Activated CD4-positive, alpha-beta memory T cell treated with anti-CD3 and anti-CD28 coated beads, Interleukin-2, amount 10 ng/mL, durations not matched to agents 7 days and 5 days (primary cell): ENCODE measurements at regions not wholly inside any gene's neighbourhood (a gene's known extent, or its start where the extent isn't known, plus 50 kb on each side); places are given as distances from the start of the nearest gene placed in this dataset.

Source experiments
- CTCF ChIA-PET: fragments of 350-600 bp; sonication (Branson Sonifier 250); formaldehyde crosslinking; loops from one replicate; lab custom pipeline; 2021; ENCODE audit warnings: antibody characterized with exemption, inconsistent platforms; lab: Charles Lee
- POLR2A ChIA-PET: fragments of 350-600 bp; sonication (Branson Sonifier 250); formaldehyde crosslinking; loops from one replicate; lab custom pipeline; 2021; ENCODE audit warnings: antibody characterized with exemption; lab: Charles Lee
- DNase-seq: peaks from one replicate; pipeline ENCODE4 v3.0.0-alpha.2; 2020
- H3K27ac Mint-ChIP-seq: one replicate; pipeline ENCODE4 v1.8.0; 2021; ENCODE audit warnings: mild to moderate bottlenecking, mixed read lengths
- H3K27me3 Mint-ChIP-seq: one replicate; pipeline ENCODE4 v1.8.0; 2021; ENCODE audit warnings: mixed read lengths
- H3K36me3 Mint-ChIP-seq: one replicate; pipeline ENCODE4 v1.8.0; 2021; ENCODE audit warnings: low read depth, mixed read lengths
- H3K4me1 Mint-ChIP-seq: one replicate; pipeline ENCODE4 v1.8.0; 2021; ENCODE audit warnings: mixed read lengths
- H3K4me3 Mint-ChIP-seq: one replicate; pipeline ENCODE4 v1.8.0; 2021; ENCODE audit warnings: mild to moderate bottlenecking, mixed read lengths
- H3K9me3 Mint-ChIP-seq: one replicate; pipeline ENCODE4 v1.8.0; 2021; ENCODE audit warnings: mixed read lengths

- DNase-seq: no peak
- Mint-ChIP-seq H3K27ac (no peak overlapping the region), H3K9me3 (peaks cover 8% of the 10 kb centered on the region), H3K4me3 (no peak overlapping the region), H3K36me3 (no peaks in the 10 kb centered on the region), H3K27me3 (no peaks in the 10 kb centered on the region), H3K4me1 (no peaks in the 10 kb centered on the region)
- ChIA-PET CTCF (no interaction called here), POLR2A (no interaction called here)
Observed at GRCh38 chr5:2441495-2442180, 309.8 kb downstream of the IRX2 start.

- Mint-ChIP-seq H3K4me1 (no peaks in the 10 kb centered on the region), H3K4me3 (no peak overlapping the region), H3K27ac (no peak overlapping the region), H3K36me3 (no peaks in the 10 kb centered on the region), H3K27me3 (no peaks in the 10 kb centered on the region), H3K9me3 (peaks cover 6% of the 10 kb centered on the region)
- POLR2A ChIA-PET: no interaction called here
- DNase-seq: no peak
- CTCF ChIA-PET: no interaction called here
Observed at GRCh38 chr5:2439608-2440007, 311.9 kb downstream of the IRX2 start.

GRCh38 chr5:2433086-2433485 lies 318.4 kb downstream of the IRX2 start:
- CTCF ChIA-PET: interaction anchor here (0.7 kb wide), 1 partner anchor 832 kb away, joined by 3 read pairs; no protein-coding TSS in a partner anchor
- Mint-ChIP-seq H3K27me3 (no peaks in the 10 kb centered on the region), H3K36me3 (no peaks in the 10 kb centered on the region), H3K4me3 (no peak overlapping the region), H3K9me3 (peaks cover 8% of the 10 kb centered on the region), H3K27ac (no peak overlapping the region), H3K4me1 (no peaks in the 10 kb centered on the region)
- no peak for DNase-seq
- POLR2A ChIA-PET: no interaction called here

- Mint-ChIP-seq H3K27me3 (no peaks in the 10 kb centered on the region), H3K4me3 (no peak overlapping the region), H3K9me3 (peaks cover 8% of the 10 kb centered on the region), H3K27ac (no peak overlapping the region), H3K4me1 (no peaks in the 10 kb centered on the region), H3K36me3 (no peaks in the 10 kb centered on the region)
- POLR2A ChIA-PET: no interaction called here
- DNase-seq: no peak
- CTCF ChIA-PET: interaction anchor here (0.7 kb wide), 1 partner anchor 832 kb away, joined by 3 read pairs; no protein-coding TSS in a partner anchor
Observed at GRCh38 chr5:2432076-2432920, 319.2 kb downstream of the IRX2 start.

GRCh38 chr5:2430606-2431005 lies 320.9 kb downstream of the IRX2 start:
- H3K4me1 Mint-ChIP-seq: no peaks in the 10 kb centered on the region
- DNase-seq: no peak
- H3K27ac Mint-ChIP-seq: no peak overlapping the region
- H3K36me3 Mint-ChIP-seq: no peaks in the 10 kb centered on the region
- H3K9me3 Mint-ChIP-seq: peaks cover 10% of the 10 kb centered on the region
- no peaks in the 10 kb centered on the region for H3K27me3 Mint-ChIP-seq
- no peak overlapping the region for H3K4me3 Mint-ChIP-seq
- POLR2A ChIA-PET: no interaction called here
- CTCF ChIA-PET: no interaction called here

GRCh38 chr5:2427983-2428382 lies 323.5 kb downstream of the IRX2 start:
- CTCF ChIA-PET: no interaction called here

GRCh38 chr5:2423634-2424033 lies 327.8 kb downstream of the IRX2 start:
- H3K27me3 Mint-ChIP-seq: no peaks in the 10 kb centered on the region
- no peaks in the 10 kb centered on the region for H3K36me3 Mint-ChIP-seq
- ChIA-PET POLR2A (no interaction called here), CTCF (no interaction called here)
- no peak for DNase-seq
- no peak overlapping the region for H3K4me3 Mint-ChIP-seq
- no peak overlapping the region for H3K27ac Mint-ChIP-seq
- peaks cover 2% of the 10 kb centered on the region for H3K9me3 Mint-ChIP-seq
- H3K4me1 Mint-ChIP-seq: no peaks in the 10 kb centered on the region

More at GRCh38 chr5:2427983-2428382, 323.5 kb downstream of the IRX2 start:
- no peaks in the 10 kb centered on the region for H3K4me1 Mint-ChIP-seq
- POLR2A ChIA-PET: no interaction called here
- H3K36me3 Mint-ChIP-seq: no peaks in the 10 kb centered on the region
- no peak overlapping the region for H3K27ac Mint-ChIP-seq
- H3K9me3 Mint-ChIP-seq: peaks cover 10% of the 10 kb centered on the region
- H3K4me3 Mint-ChIP-seq: no peak overlapping the region
- no peaks in the 10 kb centered on the region for H3K27me3 Mint-ChIP-seq
- no peak for DNase-seq

GRCh38 chr5:2417301-2417700 lies 334.2 kb downstream of the IRX2 start:
- CTCF ChIA-PET: no interaction called here
- Mint-ChIP-seq H3K27ac (no peak overlapping the region), H3K9me3 (peaks cover 5% of the 10 kb centered on the region), H3K4me3 (no peak overlapping the region), H3K27me3 (no peaks in the 10 kb centered on the region), H3K36me3 (no peaks in the 10 kb centered on the region), H3K4me1 (no peaks in the 10 kb centered on the region)
- POLR2A ChIA-PET: no interaction called here
- DNase-seq: no peak

GRCh38 chr5:2415678-2416077 lies 335.8 kb downstream of the IRX2 start:
- H3K4me3 Mint-ChIP-seq: no peak overlapping the region
- no peaks in the 10 kb centered on the region for H3K36me3 Mint-ChIP-seq
- no peaks in the 10 kb centered on the region for H3K4me1 Mint-ChIP-seq
- no peaks in the 10 kb centered on the region for H3K27me3 Mint-ChIP-seq
- no peak overlapping the region for H3K27ac Mint-ChIP-seq
- no peak for DNase-seq
- ChIA-PET POLR2A (no interaction called here), CTCF (no interaction called here)
- peaks cover 5% of the 10 kb centered on the region for H3K9me3 Mint-ChIP-seq

- peaks cover 5% of the 10 kb centered on the region for H3K9me3 Mint-ChIP-seq
- H3K36me3 Mint-ChIP-seq: no peaks in the 10 kb centered on the region
- no peak overlapping the region for H3K4me3 Mint-ChIP-seq
- ChIA-PET CTCF (no interaction called here), POLR2A (no interaction called here)
- no peak for DNase-seq
- no peaks in the 10 kb centered on the region for H3K4me1 Mint-ChIP-seq
- H3K27me3 Mint-ChIP-seq: no peaks in the 10 kb centered on the region
- H3K27ac Mint-ChIP-seq: no peak overlapping the region
Observed at GRCh38 chr5:2410451-2410850, 341.0 kb downstream of the IRX2 start.

GRCh38 chr5:2403296-2403695 lies 348.2 kb downstream of the IRX2 start:
- CTCF ChIA-PET: no interaction called here
- Mint-ChIP-seq H3K4me1 (no peaks in the 10 kb centered on the region), H3K4me3 (no peak overlapping the region), H3K36me3 (no peaks in the 10 kb centered on the region), H3K27ac (no peak overlapping the region), H3K9me3 (peaks cover 3% of the 10 kb centered on the region), H3K27me3 (no peaks in the 10 kb centered on the region)
- DNase-seq: no peak
- POLR2A ChIA-PET: no interaction called here

- ChIA-PET CTCF (no interaction called here), POLR2A (no interaction called here)
- Mint-ChIP-seq H3K27ac (no peak overlapping the region), H3K4me3 (no peak overlapping the region), H3K27me3 (no peaks in the 10 kb centered on the region), H3K9me3 (peaks cover 2% of the 10 kb centered on the region), H3K4me1 (no peaks in the 10 kb centered on the region), H3K36me3 (no peaks in the 10 kb centered on the region)
- no peak for DNase-seq
Observed at GRCh38 chr5:2399804-2400203, 351.7 kb downstream of the IRX2 start.

GRCh38 chr5:2399096-2399495 lies 352.4 kb downstream of the IRX2 start:
- ChIA-PET CTCF (no interaction called here), POLR2A (no interaction called here)
- Mint-ChIP-seq H3K4me1 (no peaks in the 10 kb centered on the region), H3K4me3 (no peak overlapping the region), H3K9me3 (peaks cover 2% of the 10 kb centered on the region), H3K36me3 (no peaks in the 10 kb centered on the region), H3K27me3 (no peaks in the 10 kb centered on the region), H3K27ac (no peak overlapping the region)
- DNase-seq: no peak
